GM21529 (cell line): ENCODE measurements at regions not wholly inside any gene's neighbourhood (a gene's known extent, or its start where the extent isn't known, plus 50 kb on each side); places are given as distances from the start of the nearest gene placed in this dataset.
"Not testable (repeated sequence)": the region's sequence is repeated elsewhere in the genome, so short reads cannot be mapped to it uniquely, and the experiment has no call there.

Experiments
- ATAC-seq: cut with Tn5 transposase; IDR thresholded peaks from one replicate; pipeline ENCODE4 v1.9.1; 2021; ENCODE audit not compliant: unreplicated experiment

DNA sequence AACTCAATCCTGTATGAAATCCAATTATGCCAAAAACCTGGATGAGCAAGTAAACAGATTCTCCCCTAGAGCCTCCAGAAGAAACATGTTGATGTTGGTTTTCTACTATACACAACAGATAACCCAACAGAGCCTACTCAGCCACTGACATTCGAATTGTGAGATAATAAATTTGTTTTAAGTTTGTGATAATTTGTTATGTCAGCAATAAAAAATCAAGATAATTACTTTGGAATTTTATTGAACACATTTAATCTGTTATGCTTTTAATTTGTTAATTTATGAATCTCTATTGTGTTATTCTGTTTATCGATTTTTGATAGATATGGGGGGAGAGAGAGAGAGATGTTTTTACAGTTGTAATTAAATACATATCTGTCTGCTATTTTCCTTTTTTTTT lies 1016.1 kb upstream of the PCDH7 start:
- ATAC-seq = no peak

DNA sequence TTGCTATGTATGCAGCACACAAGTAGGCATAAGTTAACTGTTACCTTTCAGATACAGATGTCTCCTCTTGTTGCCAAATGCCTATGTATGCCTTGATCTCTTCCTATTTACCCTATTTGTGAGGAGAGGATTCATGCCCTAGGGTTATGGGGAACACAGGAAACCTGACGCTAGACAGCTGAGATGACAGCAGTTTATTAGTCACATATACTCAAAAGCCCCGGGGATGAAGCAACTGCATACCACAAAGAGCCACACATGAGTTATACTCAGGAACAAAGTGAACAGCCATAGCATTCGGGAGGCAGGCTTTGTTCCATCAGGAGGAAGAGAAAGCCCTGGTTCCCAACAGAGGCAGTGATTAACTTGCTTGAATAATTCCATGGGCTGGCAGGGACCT lies 1011.7 kb upstream of the PCDH7 start:
- ATAC-seq = no peak

DNA sequence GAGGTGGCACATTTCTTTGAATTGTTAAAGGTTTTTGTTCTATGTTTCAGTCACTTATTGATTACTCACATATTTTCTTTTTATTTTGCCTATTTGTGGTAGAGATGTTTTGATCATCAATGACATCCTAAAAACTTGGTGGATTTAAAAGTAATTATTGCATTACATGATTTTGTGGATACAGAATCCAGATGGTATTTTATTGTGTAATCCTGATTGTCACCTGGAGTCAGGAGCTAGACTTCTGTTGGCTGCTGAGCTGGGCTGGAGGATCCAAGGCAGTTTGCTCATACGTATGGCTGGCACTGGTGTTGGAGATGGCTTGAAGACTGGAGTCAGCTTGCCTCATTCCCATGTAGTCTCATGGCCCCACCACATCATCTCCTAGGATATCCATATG lies 1009.6 kb upstream of the PCDH7 start:
- ATAC-seq = no peak

DNA sequence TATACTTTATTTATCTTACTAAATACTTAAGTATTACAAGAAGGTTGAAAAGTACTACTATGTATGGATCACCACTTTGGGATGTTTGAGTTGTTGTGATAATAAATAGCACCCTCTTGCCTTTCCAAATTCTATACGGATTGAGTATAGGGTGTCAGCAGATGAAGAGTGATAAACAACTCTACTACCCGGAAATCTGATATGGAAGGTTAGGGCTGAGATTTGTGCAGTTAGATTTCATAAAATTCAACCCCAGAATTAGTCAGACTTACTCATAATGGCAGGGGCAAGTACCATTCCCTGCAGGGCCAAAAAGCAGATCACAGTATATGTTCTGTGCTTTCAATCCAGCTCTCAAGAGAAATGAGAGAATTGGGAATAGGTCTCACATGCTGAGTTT lies 1008.9 kb upstream of the PCDH7 start:
- ATAC-seq = no peak

DNA sequence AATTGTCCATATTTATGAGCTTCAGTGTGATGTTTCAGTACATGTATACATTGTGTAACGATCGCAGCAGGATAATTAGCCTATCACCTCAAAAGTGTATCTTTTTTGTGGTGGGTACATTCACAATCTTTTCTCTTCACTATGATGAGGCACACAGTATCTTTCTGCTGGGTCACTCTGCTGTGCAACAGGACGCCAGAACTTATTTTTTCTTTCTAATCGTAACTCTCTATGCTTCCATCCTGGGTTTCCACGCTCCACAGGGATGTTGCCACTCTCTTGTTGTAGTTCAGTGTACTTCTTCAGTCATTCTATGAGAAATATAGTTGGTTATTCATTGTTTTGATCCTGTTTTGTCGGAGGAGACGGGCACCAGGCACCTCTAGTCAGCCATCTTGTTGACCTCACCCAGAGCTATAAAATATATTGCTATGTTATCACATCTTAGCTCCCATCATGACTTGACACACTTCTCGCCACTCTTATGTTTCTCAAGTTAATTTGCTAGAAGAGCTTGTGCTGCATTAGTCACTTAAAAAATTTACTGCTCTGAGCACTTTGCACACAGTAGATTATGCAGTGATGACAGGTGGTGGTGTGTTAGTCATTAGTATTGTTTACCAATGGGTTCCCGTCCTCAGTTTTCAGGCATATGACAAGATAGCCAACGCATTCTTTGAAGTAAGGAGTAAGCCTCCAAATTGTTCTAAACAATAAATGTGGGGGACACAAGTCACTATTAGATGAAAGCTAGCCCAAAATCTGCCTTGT lies 1002.7 kb upstream of the PCDH7 start:
- no peak for ATAC-seq

DNA sequence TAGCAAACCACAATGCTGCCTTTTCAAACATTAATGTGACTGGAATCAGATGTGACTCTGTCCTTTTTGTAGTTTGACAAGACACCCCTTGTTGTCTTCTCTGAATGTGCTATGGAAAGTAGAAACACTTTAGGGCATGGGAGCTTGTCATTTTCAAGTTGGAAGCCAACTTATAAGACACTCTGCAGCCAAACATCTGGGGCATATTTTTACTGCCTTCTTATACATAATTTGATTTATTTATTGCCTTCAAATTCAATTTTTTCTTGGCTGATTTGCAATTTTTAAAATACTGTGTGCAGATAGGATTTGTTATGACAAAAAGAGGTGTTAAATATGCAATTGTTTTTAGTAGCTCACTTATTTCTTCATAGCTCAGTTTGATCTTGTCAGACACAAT lies 1002.0 kb upstream of the PCDH7 start:
- no peak for ATAC-seq

DNA sequence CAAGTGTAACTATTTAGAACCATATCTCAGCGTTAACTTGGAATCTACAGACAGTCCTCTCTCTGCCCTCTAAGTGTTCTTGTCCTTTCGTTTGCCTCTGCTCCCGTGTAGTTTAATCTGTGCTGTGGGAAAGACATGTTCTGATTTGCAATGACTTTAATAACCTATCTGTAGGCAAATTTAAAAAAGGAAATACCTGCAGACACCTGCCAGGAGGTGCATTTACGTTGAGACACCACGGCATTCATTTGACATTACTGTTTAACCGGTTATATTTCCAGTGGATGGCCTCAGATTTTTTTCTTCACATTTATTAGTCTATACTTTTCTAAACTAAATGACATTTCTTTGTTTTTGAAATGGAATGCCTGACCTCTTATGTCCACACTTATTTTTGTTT lies 997.9 kb upstream of the PCDH7 start:
- ATAC-seq = no peak

DNA sequence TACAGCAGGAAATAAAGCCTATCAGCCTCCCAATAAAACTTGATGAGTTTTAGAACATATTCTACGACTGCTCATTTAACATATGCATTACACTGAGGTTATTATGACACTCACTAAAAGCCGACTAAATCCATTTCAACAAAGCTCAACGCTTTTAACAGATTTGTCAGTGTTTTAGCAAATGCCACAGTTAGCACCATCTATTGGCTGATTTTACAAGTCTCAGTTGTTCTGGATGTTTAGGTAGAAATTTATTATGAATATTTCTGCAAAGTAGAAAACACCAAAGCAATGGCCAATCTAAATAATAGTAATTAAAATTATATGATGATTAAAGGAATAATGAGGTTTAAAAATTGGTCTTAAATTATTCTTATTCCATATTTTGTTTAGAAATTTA lies 993.2 kb upstream of the PCDH7 start:
- no peak for ATAC-seq

DNA sequence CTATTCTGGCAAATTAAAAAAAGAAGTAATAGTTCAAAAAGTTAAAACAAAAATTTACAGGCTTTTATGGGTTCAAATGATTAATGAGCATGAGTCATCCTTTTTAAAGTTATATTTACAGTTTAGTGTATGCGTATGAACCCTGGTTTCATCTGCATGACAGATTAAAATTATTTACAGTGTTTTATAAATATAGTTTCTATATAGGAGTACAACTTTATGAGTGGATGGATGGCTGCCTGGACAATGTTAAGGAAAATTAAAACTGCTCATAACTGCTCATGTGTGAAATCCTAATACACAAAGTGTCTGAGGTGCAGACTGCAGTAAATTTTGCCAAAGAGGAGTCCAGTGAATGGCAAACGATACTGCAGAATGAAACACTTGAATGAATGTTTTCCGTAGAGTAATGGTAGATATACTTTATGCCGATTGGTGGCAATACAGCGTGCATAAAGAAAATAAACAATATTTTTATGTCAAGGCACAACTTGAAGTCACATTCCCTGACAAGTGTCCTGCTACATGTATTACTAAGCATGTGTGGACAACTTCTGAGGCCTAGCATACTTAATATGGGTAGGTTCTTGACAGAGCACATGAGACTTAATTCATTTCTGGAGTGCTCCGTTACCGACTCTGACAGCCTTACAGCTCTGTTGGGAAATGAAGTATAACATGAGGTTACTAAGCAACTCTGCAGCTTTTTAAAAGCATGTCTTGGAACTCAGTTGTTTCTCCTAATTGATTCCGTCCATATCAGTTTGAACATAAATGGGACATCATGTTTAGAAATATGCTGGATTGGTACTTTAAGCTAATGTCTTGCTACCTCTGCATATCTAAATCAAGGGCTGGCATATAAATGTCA lies 985.6 kb upstream of the PCDH7 start:
- ATAC-seq = no peak

DNA sequence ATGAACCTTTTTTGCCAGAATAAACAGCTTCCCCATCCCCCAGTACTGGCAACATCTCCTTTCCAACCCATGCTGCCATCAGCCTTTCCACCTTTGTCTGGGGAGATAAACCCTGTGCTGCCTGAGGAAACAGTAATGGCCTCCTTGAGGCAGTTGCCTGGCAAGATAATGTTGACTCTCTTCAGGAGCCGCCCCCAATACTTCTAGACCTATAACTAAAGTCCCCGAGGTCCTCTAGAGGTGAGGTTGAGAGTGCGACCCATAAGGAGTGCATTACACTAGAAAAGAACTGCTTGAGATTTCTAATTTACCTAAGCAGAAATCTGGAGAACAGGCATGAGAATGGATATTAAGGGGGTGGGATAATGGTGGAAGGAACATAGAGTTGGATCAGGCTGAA lies 963.2 kb upstream of the PCDH7 start:
- no peak for ATAC-seq

DNA sequence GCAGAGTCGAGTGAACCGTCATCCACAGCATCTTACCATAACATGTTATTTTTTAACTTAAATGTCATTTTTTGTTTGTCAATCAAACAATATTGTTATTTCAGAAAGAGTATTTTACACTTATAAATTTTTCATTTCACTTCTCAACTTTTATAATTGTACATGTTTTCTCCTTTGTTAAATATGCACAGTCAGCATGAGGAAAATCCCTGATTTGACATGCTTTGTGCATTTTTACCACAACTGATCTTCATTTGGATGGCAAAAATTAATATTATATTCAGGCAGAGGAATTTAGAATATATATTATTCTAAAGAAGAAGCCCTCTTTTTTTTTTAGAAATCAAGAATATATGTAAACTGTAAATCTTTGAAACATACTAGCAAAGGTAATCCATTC lies 958.0 kb upstream of the PCDH7 start:
- ATAC-seq = no peak

DNA sequence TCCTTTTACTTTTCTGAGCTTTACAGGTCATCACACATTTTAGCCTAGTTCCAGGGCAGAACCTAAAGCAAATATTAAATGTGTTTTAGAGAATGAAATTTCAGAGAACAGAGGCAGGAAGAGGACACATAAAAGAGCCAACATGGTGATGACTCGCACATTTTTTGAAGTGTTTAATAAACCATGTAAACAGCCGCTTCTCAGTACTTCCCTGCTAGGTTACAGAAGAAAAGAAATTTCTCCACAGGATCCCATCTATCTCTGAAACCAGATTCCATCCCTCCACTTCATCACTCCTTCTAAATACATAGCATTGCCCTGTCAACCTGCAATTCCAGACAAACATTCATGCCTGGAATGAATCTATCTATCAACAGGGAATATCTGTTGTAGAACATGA lies 949.5 kb upstream of the PCDH7 start:
- ATAC-seq = no peak

DNA sequence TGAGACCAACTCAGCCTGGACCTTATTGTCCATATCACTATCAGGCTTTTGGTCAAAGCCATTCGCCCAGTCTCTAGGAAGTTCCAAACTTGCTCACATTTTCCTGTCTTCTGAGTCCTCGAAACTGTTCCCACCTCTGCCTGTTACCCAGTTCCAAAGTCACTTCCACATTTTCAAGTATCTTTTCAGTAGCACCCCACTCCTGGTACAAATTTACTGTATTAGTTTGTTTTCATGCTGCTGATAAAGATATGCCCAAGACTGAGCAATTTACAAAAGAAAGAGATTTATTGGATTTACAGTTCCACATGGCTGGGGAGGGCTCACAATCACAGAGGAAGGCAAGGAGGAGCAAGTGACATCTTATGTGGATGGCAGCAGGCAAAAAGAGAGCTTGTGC lies 932.0 kb upstream of the PCDH7 start:
- not testable (repeated sequence) for ATAC-seq

DNA sequence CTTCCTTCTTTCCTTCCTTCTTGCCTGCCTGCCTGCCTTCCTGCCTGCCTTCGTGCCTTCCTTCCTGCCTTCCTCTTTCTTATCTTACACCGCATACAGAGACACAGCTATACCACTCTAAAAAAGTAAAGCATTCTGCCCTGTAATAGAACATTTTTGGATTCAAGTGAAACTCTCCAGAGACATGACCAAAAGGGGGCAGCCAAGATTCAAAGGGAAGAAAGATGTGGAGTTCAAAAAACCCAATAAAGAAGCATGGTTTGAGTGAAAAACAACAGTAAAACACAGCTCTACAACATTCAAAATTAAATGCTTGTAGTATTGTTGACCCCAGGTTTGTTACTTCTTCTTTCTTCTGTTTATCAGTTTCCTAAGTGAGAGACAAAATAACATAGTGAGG lies 914.9 kb upstream of the PCDH7 start:
- no peak for ATAC-seq

DNA sequence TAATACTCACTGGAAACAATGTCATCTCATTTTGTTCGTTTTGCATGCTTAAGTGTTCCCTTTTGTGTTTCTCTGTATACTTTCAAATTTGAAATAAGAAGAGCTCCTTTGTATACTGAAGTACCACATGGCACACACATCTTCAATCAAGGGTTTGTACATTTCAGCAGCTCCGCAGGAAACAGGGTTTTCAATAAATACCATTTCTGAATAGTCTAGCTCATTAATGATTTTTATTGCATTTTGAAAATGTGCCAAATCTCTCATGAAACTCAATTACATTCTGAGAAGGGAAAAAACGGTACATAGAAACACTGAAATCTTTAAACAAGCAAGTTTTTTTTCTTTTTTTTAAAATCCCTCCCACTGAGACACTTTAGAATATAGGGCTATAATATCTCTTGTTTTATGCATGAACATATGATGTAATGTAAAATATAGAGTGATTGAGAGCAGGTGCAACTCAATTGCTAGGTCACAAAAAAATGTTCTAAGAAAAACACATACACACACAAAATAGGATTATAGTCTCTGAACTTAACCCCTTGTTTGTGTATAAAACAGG lies 914.2 kb upstream of the PCDH7 start:
- no peak for ATAC-seq

DNA sequence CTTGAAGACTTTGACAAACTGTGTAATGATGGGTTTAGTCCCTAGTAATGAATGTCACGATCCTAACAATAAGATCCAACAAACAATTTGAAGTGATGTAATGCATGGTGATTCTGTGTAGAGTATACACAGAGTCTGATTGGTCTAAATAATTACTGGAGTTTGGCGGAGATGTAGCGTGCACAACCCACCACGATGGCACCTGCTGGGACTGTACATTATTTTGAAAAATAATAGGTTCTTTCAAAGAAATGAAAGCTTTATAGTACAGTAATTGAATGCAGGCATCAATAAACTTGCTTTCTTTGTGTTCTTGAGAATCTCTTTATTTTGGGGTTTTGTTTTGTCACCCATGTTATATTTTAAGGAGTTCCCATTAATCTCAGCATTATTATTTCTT lies 902.2 kb upstream of the PCDH7 start:
- no peak for ATAC-seq

DNA sequence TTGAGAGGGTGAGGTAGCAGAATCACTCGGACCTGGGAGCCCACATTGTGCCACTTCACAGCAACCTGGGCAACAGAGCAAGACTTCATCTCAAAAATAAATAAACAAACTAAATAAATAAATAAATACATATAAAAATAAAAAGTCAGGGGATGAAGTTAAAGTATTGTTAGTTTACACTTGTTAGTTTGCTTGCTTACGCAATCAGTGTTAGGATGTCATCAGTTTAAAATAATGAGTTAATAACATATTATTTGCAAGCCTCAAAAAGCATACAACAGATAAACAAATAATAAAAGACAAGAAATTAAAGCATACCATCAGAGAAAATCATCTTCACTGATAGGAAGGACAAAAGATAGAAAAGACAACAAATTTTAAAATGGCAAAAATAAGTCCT lies 891.1 kb upstream of the PCDH7 start:
- ATAC-seq = no peak

DNA sequence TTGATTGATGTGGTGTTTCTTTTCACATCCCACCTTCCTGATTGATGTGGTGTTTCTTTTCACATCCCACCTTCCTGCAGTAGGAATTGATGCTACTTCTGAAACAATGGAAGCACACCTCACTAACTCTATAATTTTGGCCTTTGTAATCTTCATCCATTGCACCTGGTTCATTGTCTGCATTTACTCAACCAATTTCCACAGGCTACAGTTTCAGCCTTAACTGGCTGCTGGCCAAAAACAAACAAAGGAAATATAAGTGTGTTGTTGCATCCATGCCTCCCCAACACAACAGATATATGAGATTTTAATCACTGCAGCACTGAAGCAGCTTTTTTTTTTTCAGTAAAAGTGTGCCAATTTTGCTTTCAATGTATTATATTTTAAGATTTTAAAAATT lies 867.6 kb upstream of the PCDH7 start:
- ATAC-seq = no peak

DNA sequence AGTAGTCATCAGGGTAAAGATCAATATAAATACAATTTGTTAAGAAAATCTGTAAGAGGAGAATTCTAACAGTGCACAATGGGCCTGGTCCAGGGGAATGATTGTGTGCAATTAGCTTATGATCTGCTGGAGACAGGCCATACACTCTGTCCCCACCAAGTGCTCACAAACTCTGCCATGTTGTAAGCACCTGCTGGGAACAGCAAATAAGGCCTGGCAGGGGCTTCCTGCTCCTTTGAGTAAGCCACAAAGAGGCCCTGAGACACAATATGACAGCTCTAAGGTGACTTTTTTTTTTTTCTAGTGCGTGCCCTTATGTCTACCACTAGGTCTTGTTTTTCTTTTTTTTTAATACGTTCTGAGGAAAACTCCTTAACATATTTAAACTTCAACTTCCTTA lies 866.3 kb upstream of the PCDH7 start:
- ATAC-seq = no peak

DNA sequence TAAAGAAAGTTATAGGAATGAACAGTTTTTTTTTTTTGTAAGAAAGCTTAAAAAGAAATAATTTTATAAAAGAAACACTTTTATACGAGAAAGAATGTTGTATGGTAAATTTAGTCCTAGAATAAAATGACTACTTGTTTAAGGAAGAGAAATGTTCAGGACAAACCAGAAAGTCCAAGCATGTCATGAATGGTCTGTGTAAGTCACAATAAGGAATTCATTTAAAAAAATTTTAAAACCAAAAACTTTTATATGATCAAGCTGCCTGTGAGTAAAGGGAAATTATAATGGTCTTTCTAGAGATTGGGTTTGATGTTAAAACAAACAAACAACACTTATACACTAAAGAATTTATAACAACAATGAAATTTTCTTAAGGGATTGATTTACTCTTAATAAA lies 858.9 kb upstream of the PCDH7 start:
- ATAC-seq = no peak

DNA sequence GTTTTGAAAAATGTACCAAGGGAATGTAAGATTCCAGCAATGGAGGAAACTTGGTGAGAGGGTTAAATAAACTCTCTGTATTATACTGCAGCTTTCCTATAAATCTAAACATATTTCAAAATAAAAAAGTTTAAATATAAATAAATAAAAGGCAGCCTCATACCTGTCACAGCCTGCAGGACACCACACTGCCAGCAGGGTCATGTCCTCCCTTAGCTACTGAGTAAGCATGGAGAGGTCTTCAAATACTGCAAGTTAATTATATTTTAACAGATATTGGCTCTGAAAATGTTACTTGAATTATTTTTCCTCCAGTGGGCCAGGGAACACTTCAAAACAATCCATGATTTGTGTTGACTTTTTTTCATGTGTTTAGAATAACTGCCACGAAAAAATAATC lies 852.8 kb upstream of the PCDH7 start:
- no peak for ATAC-seq

DNA sequence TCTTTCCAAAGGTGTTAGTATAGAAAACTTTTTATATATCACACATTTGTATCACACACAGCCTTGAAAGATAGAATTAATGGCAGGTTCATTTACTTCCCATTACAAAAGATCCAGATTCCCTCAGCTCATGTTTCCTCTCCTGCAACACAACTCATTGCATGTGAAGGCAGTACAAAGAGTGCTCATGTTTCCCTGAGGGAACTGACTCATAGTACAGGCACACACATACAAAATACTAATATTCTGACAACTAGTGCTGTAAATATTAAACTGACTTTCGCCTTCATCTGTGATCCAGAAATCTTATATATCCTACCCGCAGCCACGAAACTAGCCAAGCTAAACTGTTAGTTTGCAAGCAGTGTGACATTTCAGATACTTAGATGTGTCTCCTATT lies 819.8 kb upstream of the PCDH7 start:
- no peak for ATAC-seq
